ENCODE measurements at regions not wholly inside any gene's neighbourhood (a gene's known extent, or its start where the extent isn't known, plus 50 kb on each side); places are given as distances from the start of the nearest gene placed in this dataset.

DNA sequence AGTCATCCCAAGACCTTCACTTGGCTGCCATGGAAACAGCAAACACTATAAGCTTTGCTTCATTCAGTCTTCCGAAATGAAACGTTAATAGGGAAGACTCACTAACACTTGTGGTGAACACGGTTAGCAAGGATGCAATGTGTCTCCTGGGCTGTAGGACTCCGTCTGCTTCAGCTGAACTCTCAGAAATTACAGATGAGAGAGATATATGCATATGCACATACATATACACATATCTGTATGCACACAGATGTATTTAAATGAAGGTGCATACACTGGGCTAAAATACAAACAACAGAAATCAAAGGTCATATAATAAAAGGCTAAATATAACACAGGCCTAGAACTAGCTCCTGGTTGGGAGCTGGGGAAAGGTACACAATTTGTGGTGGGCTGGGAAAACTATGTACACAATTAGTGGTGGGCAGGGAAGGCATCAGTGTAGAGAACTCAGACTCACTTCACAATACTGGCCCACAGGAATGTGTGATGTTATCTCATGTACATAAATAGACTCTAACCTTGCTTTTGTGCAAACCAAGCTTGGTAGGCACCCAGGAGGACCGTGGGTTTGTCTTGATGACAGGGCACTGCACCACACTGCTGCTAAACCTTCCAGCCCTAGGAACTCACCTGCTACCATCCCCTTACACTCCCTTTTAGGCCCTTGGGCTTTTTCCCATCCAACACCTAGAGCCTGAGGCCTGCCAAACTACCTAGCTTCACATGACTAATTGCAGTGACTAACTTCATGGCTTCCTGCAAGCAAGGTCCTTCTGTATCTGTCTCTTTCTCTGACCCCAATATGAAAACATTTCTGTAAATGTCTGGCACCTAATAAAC, 873.1 kb downstream of the NSUN3 start:
- TF ChIP-seq FOXP2 (optimal IDR thresholded peaks at IDR 0.05; ENCODE audit: control extremely low read depth, extremely low read length, insufficient read depth) (no peak), EZH2 (IDR thresholded peaks at IDR 0.05) (no peak), POLR2AphosphoS5 (IDR thresholded peaks at IDR 0.05; ENCODE audit: borderline replicate concordance, low read depth, low read length) (no peak)
- no peak for DNase-seq (ENCODE audit: low read depth, low spot score)
- no peak overlapping the region for H3K27ac ChIP-seq
- no peak overlapping the region for H3K4me3 ChIP-seq
- H3K9me3 ChIP-seq (ENCODE audit: low read depth, low read length): no peaks in the 10 kb centered on the region
- H3K36me3 ChIP-seq (ENCODE audit: insufficient read depth, low read length): no peaks in the 10 kb centered on the region
- no peak overlapping the region for H3K9ac ChIP-seq (ENCODE audit: insufficient read length)

DNA sequence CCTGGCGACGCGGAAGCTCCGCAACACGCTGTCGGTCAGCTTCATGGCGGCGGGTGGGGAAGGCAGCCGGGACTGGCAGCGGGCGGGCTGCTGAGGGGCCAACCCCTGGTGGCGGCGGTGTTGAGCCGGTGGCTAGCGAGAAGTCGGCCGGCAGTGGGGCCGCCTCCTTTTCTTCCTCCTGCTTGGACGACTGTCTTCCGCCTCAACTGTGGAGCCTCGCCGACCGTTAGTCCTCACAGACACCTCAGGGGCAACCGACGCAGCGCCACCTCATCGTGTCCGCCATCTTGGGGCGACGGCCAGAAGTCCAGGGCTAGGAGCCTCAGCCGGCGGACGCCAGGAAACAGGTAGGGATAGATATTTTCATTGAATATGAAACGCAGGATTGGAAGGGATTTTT, 875.1 kb downstream of the NSUN3 start:
- Histone ChIP-seq H3K9ac (ENCODE audit: insufficient read length) (no peak overlapping the region), H3K4me3 (no peak overlapping the region), H3K27ac (no peak overlapping the region), H3K36me3 (ENCODE audit: insufficient read depth, low read length) (no peaks in the 10 kb centered on the region), H3K9me3 (ENCODE audit: low read depth, low read length) (no peaks in the 10 kb centered on the region)
- DNase-seq (ENCODE audit: low read depth, low spot score): no peak
- TF ChIP-seq POLR2AphosphoS5 (IDR thresholded peaks at IDR 0.05; ENCODE audit: borderline replicate concordance, low read depth, low read length): no peak
- no peak for TF ChIP-seq FOXP2 (optimal IDR thresholded peaks at IDR 0.05; ENCODE audit: control extremely low read depth, extremely low read length, insufficient read depth)
- no peak for TF ChIP-seq EZH2 (IDR thresholded peaks at IDR 0.05)

DNA sequence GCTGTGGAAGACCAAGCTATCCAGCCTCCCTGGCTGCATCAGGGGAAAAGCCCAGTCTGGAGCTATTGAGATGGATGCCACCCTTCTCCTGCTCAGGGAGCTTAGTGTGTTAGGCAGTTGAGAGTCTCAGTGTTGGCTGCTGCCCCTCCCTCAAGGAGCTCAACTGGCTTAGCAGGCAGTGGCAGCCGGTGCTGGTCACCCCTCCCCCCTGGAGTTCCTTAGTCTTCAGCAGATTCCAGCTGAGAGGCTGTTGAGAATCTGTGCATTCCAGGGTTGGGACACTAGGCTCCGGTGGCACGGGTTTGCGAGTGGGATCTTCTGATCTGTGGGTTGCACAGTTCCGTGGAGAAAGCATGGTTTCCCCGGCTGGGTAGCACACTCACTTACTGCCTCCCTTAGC, 883.8 kb downstream of the NSUN3 start:
- Histone ChIP-seq H3K36me3 (ENCODE audit: insufficient read depth, low read length) (no peaks in the 10 kb centered on the region), H3K27ac (no peak overlapping the region), H3K4me3 (no peak overlapping the region), H3K9ac (ENCODE audit: insufficient read length) (no peak overlapping the region), H3K9me3 (ENCODE audit: low read depth, low read length) (no peaks in the 10 kb centered on the region)
- no peak for DNase-seq (ENCODE audit: low read depth, low spot score)
- TF ChIP-seq POLR2AphosphoS5 (IDR thresholded peaks at IDR 0.05; ENCODE audit: borderline replicate concordance, low read depth, low read length): no peak
- TF ChIP-seq FOXP2 (optimal IDR thresholded peaks at IDR 0.05; ENCODE audit: control extremely low read depth, extremely low read length, insufficient read depth): no peak
- TF ChIP-seq EZH2 (IDR thresholded peaks at IDR 0.05): no peak

DNA sequence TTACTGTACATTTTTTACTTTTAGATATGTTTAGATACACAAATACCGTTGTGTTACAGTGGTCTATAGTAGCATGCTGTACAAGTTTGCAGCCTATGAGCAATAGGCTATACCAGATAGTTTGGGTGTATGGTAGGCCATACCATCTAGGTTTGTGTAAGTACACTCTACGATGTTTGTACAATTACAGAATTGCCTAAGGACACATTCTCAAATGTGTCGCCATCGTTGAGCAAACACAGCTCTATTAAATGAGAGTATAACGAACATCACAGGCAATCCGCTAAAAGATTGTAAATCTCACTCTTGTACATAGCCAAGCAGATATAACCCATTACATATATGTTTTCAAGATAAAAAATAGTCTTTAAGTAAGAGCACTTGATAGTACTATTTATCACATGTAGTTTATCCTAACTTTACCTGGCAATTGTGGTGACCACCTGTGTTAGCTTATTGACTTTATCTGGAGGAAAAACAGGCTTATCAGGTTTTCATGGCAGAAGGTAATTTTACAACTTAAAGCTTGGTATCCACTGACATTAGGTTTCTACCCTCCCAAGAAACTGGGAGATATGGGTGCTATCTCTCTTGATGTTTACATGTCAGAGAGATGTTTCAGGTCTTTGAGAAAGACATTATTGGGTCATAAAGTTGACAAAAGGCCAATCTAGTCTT, 898.7 kb downstream of the NSUN3 start:
- no peak overlapping the region for H3K9ac ChIP-seq (ENCODE audit: insufficient read length)
- TF ChIP-seq FOXP2 (optimal IDR thresholded peaks at IDR 0.05; ENCODE audit: control extremely low read depth, extremely low read length, insufficient read depth) (no peak), EZH2 (IDR thresholded peaks at IDR 0.05) (no peak), POLR2AphosphoS5 (IDR thresholded peaks at IDR 0.05; ENCODE audit: borderline replicate concordance, low read depth, low read length) (no peak)
- no peak overlapping the region for H3K27ac ChIP-seq

DNA sequence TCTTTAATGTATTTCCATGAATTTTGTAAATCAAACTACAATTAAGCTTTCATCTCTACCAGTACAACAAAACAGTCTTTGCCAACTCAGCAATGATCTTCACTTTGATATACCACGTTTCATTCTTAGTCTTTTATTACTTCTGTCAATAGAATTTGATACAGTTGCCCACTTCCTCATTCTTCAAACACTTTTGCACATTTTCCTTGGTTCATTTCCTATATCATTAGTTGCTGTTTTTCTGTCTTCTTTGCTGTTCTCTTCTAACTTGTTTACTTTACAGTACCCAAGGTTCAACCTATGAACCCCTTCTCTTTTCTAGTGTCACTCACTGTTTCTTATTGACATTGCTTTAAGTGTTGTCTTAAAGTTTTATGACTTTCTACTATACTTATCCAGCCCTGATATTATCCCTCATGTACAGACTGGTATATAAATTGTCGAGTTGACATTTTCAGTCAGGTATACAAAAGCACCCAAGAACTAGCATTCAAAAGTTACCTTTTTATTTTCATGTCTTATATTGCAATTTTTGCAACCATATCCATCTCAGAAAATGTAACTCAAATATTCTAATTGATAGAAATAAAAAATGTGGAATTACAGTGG, 903.1 kb downstream of the NSUN3 start:
- TF ChIP-seq POLR2AphosphoS5 (IDR thresholded peaks at IDR 0.05; ENCODE audit: borderline replicate concordance, low read depth, low read length) (no peak), EZH2 (IDR thresholded peaks at IDR 0.05) (no peak), FOXP2 (optimal IDR thresholded peaks at IDR 0.05; ENCODE audit: control extremely low read depth, extremely low read length, insufficient read depth) (no peak)
- no peak overlapping the region for H3K9ac ChIP-seq (ENCODE audit: insufficient read length)
- DNase-seq (ENCODE audit: low read depth, low spot score): no peak
- no peaks in the 10 kb centered on the region for H3K36me3 ChIP-seq (ENCODE audit: insufficient read depth, low read length)
- no peak overlapping the region for H3K4me3 ChIP-seq
- no peak overlapping the region for H3K27ac ChIP-seq
- H3K9me3 ChIP-seq (ENCODE audit: low read depth, low read length): no peaks in the 10 kb centered on the region

More for the DNA sequence above, 898.7 kb downstream of the NSUN3 start:
- no peaks in the 10 kb centered on the region for H3K36me3 ChIP-seq (ENCODE audit: insufficient read depth, low read length)
- H3K4me3 ChIP-seq: no peak overlapping the region
- no peak for DNase-seq (ENCODE audit: low read depth, low spot score)
- no peaks in the 10 kb centered on the region for H3K9me3 ChIP-seq (ENCODE audit: low read depth, low read length)

DNA sequence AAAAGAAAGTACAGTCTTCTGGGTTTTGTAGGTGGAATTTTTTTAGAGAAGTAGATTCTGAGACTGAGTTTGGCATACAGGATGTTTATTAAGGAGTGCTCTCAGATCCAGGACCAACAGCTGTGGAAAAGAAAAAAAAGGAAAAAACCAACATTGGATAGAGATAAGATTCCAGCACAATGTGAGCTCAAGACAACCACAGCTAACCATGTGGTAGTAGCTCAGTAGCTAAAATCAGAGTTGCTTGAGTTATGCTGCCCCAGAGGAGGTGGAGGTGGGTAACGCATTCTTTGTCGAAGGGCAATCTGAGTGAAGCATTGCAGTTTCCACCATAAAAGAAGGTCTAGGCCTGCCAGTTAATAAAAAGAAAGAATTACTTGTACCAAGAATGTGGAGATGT, 904.3 kb downstream of the NSUN3 start:
- Histone ChIP-seq H3K36me3 (ENCODE audit: insufficient read depth, low read length) (no peaks in the 10 kb centered on the region), H3K27ac (no peak overlapping the region), H3K4me3 (no peak overlapping the region), H3K9ac (ENCODE audit: insufficient read length) (no peak overlapping the region), H3K9me3 (ENCODE audit: low read depth, low read length) (no peaks in the 10 kb centered on the region)
- TF ChIP-seq EZH2 (IDR thresholded peaks at IDR 0.05) (no peak), FOXP2 (optimal IDR thresholded peaks at IDR 0.05; ENCODE audit: control extremely low read depth, extremely low read length, insufficient read depth) (no peak), POLR2AphosphoS5 (IDR thresholded peaks at IDR 0.05; ENCODE audit: borderline replicate concordance, low read depth, low read length) (no peak)
- DNase-seq (ENCODE audit: low read depth, low spot score): no peak

DNA sequence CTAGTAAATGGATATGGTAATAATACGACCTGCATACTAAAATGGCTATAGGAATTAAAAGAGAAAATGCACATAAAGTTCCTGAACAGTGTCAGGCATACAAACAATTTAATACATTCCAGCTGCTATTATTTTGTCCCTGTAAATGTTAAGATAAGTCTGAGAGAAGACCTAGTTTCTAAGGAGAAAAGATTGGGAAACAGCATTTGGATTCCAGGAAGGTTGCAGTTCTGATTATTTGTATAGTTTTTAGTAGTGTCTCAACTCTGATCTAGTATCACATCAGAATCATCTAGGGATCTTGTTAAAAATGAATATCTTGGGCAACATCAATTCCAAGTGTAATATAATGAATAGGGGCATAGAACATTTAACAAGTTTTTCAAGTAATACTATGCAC, 905.7 kb downstream of the NSUN3 start:
- DNase-seq (ENCODE audit: low read depth, low spot score): no peak
- Histone ChIP-seq H3K4me3 (no peak overlapping the region), H3K27ac (no peak overlapping the region), H3K36me3 (ENCODE audit: insufficient read depth, low read length) (no peaks in the 10 kb centered on the region), H3K9me3 (ENCODE audit: low read depth, low read length) (no peaks in the 10 kb centered on the region), H3K9ac (ENCODE audit: insufficient read length) (no peak overlapping the region)
- no peak for TF ChIP-seq FOXP2 (optimal IDR thresholded peaks at IDR 0.05; ENCODE audit: control extremely low read depth, extremely low read length, insufficient read depth)
- no peak for TF ChIP-seq POLR2AphosphoS5 (IDR thresholded peaks at IDR 0.05; ENCODE audit: borderline replicate concordance, low read depth, low read length)
- no peak for TF ChIP-seq EZH2 (IDR thresholded peaks at IDR 0.05)

DNA sequence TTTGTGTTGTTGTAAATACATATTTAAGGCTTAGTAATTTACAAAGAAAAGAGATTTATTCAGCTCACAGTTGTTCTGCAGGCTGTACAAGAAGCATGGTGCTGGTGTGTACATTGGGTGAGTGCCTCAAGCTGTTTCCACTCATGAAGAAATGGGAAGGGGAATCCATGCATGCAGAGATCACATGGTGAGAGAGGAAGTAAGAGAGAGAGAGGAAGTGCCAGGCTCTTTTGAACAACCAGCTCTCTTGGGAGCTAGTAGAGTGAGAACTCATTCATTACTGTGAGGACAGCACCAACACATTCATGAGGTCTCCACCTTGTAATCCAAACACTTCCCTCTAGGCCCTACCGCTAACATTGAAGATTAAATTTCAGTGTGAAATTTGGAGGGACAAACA, 909.2 kb downstream of the NSUN3 start:
- Histone ChIP-seq H3K36me3 (ENCODE audit: insufficient read depth, low read length) (no peaks in the 10 kb centered on the region), H3K4me3 (no peak overlapping the region), H3K27ac (no peak overlapping the region), H3K9ac (ENCODE audit: insufficient read length) (no peak overlapping the region), H3K9me3 (ENCODE audit: low read depth, low read length) (no peaks in the 10 kb centered on the region)
- no peak for TF ChIP-seq POLR2AphosphoS5 (IDR thresholded peaks at IDR 0.05; ENCODE audit: borderline replicate concordance, low read depth, low read length)
- TF ChIP-seq EZH2 (IDR thresholded peaks at IDR 0.05): no peak
- no peak for TF ChIP-seq FOXP2 (optimal IDR thresholded peaks at IDR 0.05; ENCODE audit: control extremely low read depth, extremely low read length, insufficient read depth)
- no peak for DNase-seq (ENCODE audit: low read depth, low spot score)

All from SK-N-MC (cell line).